Left hindlimb (tissue), 1 donor: ENCODE measurements at regions not wholly inside any gene's neighbourhood (a gene's known extent, or its start where the extent isn't known, plus 50 kb on each side); places are given as distances from the start of the nearest gene placed in this dataset.

Source experiments
- DNase-seq: peaks from one replicate; pipeline ENCODE4 v3.0.0-alpha.2; 2018

DNA sequence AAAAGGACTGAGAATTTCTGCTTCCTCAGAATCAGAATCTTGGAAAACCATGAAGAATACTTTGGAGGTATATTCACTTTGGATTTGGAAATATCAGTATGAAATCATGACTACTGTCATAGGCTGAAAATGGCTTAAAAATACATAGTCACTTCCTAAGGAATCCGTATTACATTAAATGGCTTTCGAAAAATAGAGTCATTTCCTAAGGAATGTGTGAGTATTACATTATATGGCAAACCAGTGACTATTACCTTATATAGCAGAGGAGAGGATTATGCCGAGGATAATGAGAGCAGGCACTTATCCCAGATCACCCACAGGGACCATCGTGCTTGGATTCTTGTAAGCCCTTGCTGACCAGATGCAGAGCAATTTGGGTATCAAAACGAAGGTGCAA, 1471.8 kb downstream of the EFNB2 start:
- DNase-seq = no peak

GRCh38 chr13:105059786-105060185, 1475.7 kb downstream of the EFNB2 start:
- DNase-seq = no peak

DNA sequence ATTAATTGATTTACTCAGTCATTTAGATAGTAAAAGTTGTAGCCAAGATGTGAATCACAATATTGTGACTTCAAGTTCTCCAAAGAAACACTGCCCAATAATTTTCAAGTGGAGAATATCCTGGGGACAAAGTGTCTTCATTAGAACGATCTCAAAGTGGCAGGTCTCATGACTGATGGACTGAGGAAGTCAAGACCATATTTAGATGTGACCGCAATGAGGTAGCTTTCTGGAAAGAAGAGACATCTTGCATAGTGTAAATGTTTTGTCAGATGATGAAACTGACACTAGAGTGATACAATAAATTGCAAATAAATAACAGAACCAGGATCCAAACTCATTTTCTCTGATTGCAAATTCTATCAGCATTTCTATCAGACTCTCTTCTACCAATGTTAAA, 1476.9 kb downstream of the EFNB2 start:
- no peak for DNase-seq

- DNase-seq = no peak
Measured at GRCh38 chr13:105052711-105053110, 1482.8 kb downstream of the EFNB2 start.

- DNase-seq = no peak
Measured at GRCh38 chr13:105050686-105051085, 1484.8 kb downstream of the EFNB2 start.

DNA sequence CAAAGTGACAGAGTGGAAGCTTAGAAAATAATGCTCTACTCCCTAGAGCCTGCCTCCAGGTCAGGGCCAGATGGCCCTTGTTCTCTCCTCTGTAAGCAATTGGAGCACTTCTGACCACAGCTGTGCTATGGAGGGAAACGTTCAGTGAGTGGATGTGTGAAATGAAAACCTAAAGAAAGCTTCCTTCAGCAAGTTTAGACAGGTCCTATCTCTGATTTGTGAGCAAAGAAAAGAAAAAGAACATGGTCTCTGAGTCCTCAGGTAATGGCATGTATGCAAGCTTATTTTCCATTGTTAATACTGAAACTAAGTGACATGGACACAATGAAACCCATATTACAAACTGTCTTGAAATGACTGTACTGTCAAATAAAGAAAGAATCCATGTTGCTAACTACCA, 1486.8 kb downstream of the EFNB2 start:
- no peak for DNase-seq

DNA sequence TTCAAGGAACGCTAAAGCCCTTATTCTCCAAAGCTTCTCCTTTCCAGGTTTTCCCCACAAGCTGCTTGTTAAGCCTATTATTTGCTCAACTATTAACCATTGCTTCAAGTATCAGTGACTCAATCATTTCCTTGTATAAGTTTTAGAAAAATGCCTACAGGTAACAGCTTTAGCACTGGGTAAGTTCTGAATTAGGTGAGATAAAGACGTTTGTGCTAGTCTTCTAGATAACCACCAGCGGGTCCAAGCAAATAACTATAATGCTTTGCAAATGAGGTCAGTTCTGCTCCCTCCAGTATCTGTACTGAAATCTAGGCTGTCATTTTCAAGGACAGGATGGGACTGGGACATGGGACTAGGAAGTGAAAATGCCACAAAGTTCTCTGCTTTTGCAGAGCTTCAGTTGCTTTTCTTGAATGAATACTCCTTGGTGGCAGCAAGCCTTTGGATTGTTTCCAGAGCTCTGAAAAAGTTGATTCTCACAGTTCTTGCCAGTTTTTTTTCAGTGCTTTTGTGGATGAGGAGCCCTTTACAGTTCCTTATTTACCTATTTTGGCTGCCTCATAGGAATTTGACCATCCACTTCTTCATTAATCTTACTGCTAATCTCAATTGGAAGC, 1487.7 kb downstream of the EFNB2 start:
- no peak for DNase-seq

DNA sequence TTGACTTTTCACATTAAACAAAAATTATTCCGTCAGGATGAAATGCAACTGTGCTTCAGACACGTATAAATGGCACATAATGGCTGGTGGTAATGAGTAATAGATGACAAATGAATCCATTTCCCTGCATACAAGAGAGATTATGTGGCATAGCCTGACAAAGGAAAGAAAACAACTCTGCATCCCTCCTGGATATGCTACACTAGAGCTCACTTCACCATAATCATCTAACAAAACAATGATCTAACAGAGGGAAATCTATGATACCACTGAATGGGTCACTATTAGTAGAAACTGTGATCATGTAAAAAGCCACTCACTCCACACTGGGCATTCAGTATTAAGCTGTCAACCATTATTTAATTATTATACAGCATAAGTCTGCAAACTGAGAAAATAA, 1498.4 kb downstream of the EFNB2 start:
- no peak for DNase-seq

DNA sequence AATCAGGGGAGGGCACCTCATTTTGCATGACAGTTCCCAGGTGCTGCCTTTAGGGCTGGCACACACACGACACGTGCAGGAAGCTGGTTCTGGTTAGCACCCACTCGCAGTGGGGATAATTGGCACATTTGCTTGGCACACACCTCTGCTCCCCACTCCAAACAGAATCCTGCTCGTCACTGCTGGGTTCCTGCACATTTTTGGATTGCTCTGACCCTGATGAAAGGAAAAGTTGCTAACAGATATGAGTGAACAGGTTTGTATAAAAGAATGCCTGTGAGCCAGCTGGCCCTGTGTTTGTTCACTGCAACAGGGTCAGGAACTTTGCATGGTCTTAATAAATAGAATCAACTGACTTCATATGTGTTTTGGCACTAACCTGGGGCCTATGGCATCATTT, 1500.4 kb downstream of the EFNB2 start:
- no peak for DNase-seq

DNA sequence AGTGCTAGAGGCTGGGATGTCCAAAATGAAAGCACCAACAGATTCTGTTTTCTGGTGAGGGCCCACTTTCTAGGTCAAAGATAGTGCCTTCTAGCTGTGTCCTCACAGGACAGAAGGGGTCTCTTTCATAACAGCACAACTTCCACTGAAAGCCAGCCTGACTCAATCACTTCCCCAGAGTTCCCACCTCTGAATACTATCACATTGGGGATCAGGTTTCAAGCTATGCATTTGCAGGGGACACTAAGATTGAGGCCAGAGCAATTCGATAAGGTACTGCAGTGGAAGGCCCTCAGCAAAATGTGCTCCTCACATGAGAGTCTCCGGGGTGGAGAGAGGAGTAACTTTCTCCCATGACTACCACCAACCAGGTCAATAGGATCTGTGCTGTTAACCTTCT, 1501.5 kb downstream of the EFNB2 start:
- DNase-seq = no peak

- DNase-seq = no peak
Measured at GRCh38 chr13:105031306-105031705, 1504.2 kb downstream of the EFNB2 start.

DNA sequence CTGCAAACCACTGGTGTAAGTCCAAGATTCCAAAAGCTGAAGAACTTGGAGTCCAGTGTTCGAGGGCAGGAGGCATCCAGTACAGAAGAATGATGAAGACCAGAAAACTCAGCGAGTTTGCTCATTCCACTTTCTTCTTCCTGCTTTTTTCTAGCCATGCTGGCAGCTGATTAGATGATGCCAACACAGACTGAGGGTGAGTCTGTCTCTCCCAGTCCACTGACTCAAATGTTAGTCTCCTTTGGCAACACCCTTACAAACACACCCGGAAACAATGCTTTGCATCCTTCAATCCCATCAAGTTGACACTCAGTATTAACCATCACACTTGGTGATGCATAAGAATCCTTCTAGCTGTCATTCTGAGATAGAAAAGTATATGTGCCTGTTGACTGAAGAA, 1504.6 kb downstream of the EFNB2 start:
- DNase-seq = no peak

GRCh38 chr13:105019073-105019472, 1516.4 kb downstream of the EFNB2 start:
- DNase-seq = no peak

DNA sequence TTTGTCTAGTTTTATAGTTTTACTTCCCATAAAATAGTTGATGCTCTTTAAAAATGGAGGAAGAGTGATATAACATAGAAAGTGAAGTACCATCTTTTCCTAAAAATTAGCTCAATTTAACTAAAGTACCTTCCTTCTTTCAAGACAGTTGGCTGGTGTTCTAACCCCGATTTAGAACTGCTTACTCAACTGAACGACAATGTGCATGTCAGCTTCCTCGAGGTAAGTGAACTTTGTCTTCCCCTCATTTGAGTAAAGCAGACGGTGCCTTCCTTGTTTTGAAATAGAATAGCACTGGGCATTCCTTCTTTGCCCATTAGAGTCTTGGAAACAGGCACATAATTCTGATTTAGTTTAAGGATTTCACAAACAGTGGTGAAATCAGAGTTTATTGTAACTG, 1519.2 kb downstream of the EFNB2 start:
- no peak for DNase-seq

GRCh38 chr13:105008604-105009003, 1526.9 kb downstream of the EFNB2 start:
- DNase-seq = no peak

DNA sequence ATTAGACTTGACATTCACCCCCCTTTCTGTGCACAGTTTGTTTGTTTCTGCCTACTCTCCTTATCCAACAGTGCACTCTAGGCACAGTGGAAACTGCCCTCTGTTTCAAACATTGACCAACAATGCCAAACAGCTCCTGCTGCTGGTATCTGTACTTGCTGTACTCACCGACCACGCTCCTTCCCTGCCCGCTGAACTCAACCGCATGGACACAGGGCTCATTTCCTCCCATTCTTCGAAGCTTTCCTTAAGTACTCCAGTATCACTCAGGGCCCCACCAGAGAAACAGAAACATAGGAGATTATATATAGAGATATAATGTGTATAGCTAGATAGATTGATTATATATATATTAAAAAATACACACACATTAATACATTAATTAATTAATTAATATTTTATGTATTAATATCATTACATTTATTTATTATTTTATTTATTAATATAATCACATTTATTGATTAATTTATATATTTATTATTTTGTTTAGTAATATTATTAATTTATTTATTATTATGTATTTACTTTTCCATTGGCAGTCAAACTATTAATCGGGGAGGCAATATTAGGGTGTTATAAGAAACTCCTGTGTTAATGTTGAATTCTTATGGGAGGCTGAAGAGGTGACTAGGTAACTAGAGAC, 1528.2 kb downstream of the EFNB2 start:
- DNase-seq = no peak

GRCh38 chr13:104996022-104996421, 1539.4 kb downstream of the EFNB2 start:
- DNase-seq = peak; percentile 52

GRCh38 chr13:104993708-104994107, 1541.8 kb downstream of the EFNB2 start:
- DNase-seq = no peak

DNA sequence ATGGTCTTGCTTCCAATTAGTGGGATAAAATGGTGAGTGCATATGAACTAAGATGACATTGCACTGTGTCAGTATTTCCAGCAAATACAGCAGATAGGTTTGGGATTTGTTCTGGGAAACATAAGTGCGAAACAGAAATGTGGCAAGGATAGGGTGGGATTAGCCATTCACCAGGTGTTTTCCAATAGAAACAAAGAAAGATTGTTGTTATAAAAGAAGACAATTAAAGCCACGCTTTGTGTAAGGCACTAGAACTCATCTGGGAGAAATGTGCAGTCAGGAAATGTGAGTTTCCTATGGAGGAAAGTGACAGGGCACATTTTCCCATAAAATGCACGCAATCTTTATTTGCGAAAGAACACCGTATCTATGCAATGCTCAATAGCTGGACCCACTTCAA, 1547.8 kb downstream of the EFNB2 start:
- DNase-seq = no peak

- DNase-seq = peak; percentile 64
Measured at GRCh38 chr13:104984296-104984818, 1551.1 kb downstream of the EFNB2 start.

GRCh38 chr13:104983601-104984000, 1551.9 kb downstream of the EFNB2 start:
- DNase-seq = no peak

- DNase-seq = no peak
Measured at GRCh38 chr13:104980586-104980985, 1554.9 kb downstream of the EFNB2 start.

- no peak for DNase-seq
Measured at GRCh38 chr13:104979281-104980030, 1556.0 kb downstream of the EFNB2 start.

GRCh38 chr13:104976986-104977385, 1558.5 kb downstream of the EFNB2 start:
- no peak for DNase-seq
